ENCODE measurements at regions not wholly inside any gene's neighbourhood (a gene's known extent, or its start where the extent isn't known, plus 50 kb on each side); places are given as distances from the start of the nearest gene placed in this dataset.

DNA sequence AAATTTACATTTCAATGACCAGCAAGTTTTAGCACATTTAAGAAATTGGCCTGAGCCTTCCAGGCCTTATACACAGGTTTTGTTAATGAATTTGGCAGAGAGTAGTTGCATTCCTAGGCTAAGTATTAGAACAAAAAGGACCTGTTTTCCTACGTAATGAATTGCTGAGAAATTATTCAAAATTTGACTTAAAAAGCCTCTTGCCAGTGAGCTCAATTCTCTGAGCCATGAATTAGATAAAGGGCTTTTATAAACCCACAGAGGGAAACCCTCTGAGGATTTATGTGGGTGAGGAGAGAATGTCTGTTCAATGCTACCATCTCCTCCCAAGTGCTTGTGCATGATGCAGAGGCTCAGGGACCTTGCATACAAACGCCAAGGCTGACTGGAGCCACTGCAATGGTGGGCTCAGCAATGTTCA lies 94.5 kb upstream of the PELI2 start:
- no peak for ATAC-seq (ENCODE audit: low read depth)
- dilution Hi-C loops (cut with HindIII; ENCODE audit: low sequenced_read_pairs, unreplicated experiment) = no loop called here
- no peak overlapping the region for H3K23ac ChIP-seq (ENCODE audit: low read depth, low read length)
- H3K14ac ChIP-seq (replicated peaks; ENCODE audit: low read depth, low read length) = no peak overlapping the region
- H4K8ac ChIP-seq (ENCODE audit: low read depth in 2 of 2, low read length in 2 of 2) = no peak overlapping the region
- H3K4me3 ChIP-seq (ENCODE audit: insufficient read depth, low read depth, low read length) = no peak overlapping the region
- H2BK5ac ChIP-seq (ENCODE audit: low read depth, low read length, poor library complexity, severe bottlenecking) = no peak overlapping the region
- TF ChIP-seq RAD21 (IDR thresholded peaks at IDR 0.05; ENCODE audit: low read length) (no peak), POLR2A (IDR thresholded peaks at IDR 0.05; ENCODE audit: low read depth, low read length) (no peak), RFX5 (IDR thresholded peaks at IDR 0.05; ENCODE audit: low read depth, low read length) (no peak), SMC3 (IDR thresholded peaks at IDR 0.05; ENCODE audit: low read depth, low read length) (no peak), BHLHE40 (IDR thresholded peaks at IDR 0.05; ENCODE audit: low read depth, low read length) (no peak), RCOR1 (IDR thresholded peaks at IDR 0.05; ENCODE audit: insufficient replicate concordance, low read length) (no peak), FOS (IDR thresholded peaks at IDR 0.05; ENCODE audit: low read depth, low read length) (no peak)
- TF ChIP-seq, protein P1, sequence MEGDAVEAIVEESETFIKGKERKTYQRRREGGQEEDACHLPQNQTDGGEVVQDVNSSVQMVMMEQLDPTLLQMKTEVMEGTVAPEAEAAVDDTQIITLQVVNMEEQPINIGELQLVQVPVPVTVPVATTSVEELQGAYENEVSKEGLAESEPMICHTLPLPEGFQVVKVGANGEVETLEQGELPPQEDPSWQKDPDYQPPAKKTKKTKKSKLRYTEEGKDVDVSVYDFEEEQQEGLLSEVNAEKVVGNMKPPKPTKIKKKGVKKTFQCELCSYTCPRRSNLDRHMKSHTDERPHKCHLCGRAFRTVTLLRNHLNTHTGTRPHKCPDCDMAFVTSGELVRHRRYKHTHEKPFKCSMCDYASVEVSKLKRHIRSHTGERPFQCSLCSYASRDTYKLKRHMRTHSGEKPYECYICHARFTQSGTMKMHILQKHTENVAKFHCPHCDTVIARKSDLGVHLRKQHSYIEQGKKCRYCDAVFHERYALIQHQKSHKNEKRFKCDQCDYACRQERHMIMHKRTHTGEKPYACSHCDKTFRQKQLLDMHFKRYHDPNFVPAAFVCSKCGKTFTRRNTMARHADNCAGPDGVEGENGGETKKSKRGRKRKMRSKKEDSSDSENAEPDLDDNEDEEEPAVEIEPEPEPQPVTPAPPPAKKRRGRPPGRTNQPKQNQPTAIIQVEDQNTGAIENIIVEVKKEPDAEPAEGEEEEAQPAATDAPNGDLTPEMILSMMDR (conservative IDR thresholded peaks at IDR 0.05; ENCODE audit: low read depth, low read length) = no peak
- TF ChIP-seq, protein P2, sequence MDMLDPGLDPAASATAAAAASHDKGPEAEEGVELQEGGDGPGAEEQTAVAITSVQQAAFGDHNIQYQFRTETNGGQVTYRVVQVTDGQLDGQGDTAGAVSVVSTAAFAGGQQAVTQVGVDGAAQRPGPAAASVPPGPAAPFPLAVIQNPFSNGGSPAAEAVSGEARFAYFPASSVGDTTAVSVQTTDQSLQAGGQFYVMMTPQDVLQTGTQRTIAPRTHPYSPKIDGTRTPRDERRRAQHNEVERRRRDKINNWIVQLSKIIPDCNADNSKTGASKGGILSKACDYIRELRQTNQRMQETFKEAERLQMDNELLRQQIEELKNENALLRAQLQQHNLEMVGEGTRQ (IDR thresholded peaks at IDR 0.05; ENCODE audit: low read depth, low read length) = no peak
- TF ChIP-seq, protein P3, sequence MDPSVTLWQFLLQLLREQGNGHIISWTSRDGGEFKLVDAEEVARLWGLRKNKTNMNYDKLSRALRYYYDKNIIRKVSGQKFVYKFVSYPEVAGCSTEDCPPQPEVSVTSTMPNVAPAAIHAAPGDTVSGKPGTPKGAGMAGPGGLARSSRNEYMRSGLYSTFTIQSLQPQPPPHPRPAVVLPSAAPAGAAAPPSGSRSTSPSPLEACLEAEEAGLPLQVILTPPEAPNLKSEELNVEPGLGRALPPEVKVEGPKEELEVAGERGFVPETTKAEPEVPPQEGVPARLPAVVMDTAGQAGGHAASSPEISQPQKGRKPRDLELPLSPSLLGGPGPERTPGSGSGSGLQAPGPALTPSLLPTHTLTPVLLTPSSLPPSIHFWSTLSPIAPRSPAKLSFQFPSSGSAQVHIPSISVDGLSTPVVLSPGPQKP (IDR thresholded peaks at IDR 0.05; ENCODE audit: borderline replicate concordance, low read depth, low read length) = no peak
- H2BK20ac ChIP-seq (ENCODE audit: low read depth, low read length) = no peak overlapping the region
- intact Hi-C loops (cut with micrococcal nuclease) = no loop called here
- H4K5ac ChIP-seq (ENCODE audit: low read depth, low read length) = no peak overlapping the region
- H3K4me2 ChIP-seq (ENCODE audit: low read depth, low read length) = no peak overlapping the region
- no peak overlapping the region for H2AK9ac ChIP-seq (replicated peaks; ENCODE audit: low read depth, low read length, poor library complexity)
- ChIA-PET POLR2A (ENCODE audit: unreplicated experiment) (no interaction called here), CTCF (no interaction called here)
- H3K9me3 ChIP-seq (ENCODE audit: control insufficient read depth, insufficient read depth, low read length) = no peaks in the 10 kb centered on the region
- no peaks in the 10 kb centered on the region for H3K9me1 ChIP-seq (ENCODE audit: insufficient read depth, low read length)
- in situ Hi-C loops (cut with MboI; ENCODE audit: low sequenced_read_pairs) = no loop called here
- 67% methylated on average over 1 of the region's 2 CpGs; no CpG with 5 or more reads in 1 of the 2 experiments for WGBS, 2 experiments (ENCODE audit: extremely low coverage in 2 of 2, insufficient read length in 1 of 2)
- no peak overlapping the region for H2BK120ac ChIP-seq (ENCODE audit: low read depth, low read length)
- H2AK5ac ChIP-seq (ENCODE audit: low read depth, low read length) = no peak overlapping the region
- no peaks in the 10 kb centered on the region for H3K36me3 ChIP-seq (ENCODE audit: control insufficient read depth, insufficient read depth, low read length)
- no TSS peak for BruUV-seq (replicated peaks)
- H3K4me1 ChIP-seq (ENCODE audit: control insufficient read depth, insufficient read depth, low read length) = no peaks in the 10 kb centered on the region
- H3K18ac ChIP-seq (ENCODE audit: low read depth, low read length) = no peak overlapping the region
- no peak overlapping the region for H3K27ac ChIP-seq (ENCODE audit: insufficient read depth, low read length)
- H2BK15ac ChIP-seq (ENCODE audit: low read depth, low read length) = no peak overlapping the region
- H3K4ac ChIP-seq (ENCODE audit: low read depth, low read length) = no peak overlapping the region
- H2AFZ ChIP-seq (replicated peaks; ENCODE audit: low read length, poor library complexity) = no peak overlapping the region
- no peak for DNase-seq
- no peaks in the 10 kb centered on the region for H3K79me1 ChIP-seq (ENCODE audit: low read depth in 1 of 2, low read length in 2 of 2)
- no peaks in the 10 kb centered on the region for H4K20me1 ChIP-seq (ENCODE audit: insufficient read depth, low read length)
- peaks cover 6% of the 10 kb centered on the region for H3K27me3 ChIP-seq (ENCODE audit: control insufficient read depth, insufficient read depth, low read length)
- H4K91ac ChIP-seq (ENCODE audit: insufficient read depth, low read depth, low read length) = no peak overlapping the region
- no peak overlapping the region for H3K56ac ChIP-seq (ENCODE audit: extremely low read depth, insufficient read depth, low read length)
- H3K9ac ChIP-seq (ENCODE audit: low read depth, low read length) = no peak overlapping the region
